Endothelial cell of umbilical vein (primary cell): ENCODE measurements at regions not wholly inside any gene's neighbourhood (a gene's known extent, or its start where the extent isn't known, plus 50 kb on each side); places are given as distances from the start of the nearest gene placed in this dataset.
"Not testable (repeated sequence)": the region's sequence is repeated elsewhere in the genome, so short reads cannot be mapped to it uniquely, and the experiment has no call there.

ENCODE experiments used
- BruUV-seq: library from RNA; stranded (reverse); fragments of 400-500 nt; replicated peaks from 2 replicates; lab custom pipeline; 2021; lab: Mats Ljungman, UMichigan
- CTCF ChIA-PET: fragments of 300-600, 350-600 bp; sonication (Branson Sonifier 250); formaldehyde crosslinking; loops from one replicate; lab custom pipeline; 2021; ENCODE audit warnings: antibody characterized with exemption, inconsistent platforms; lab: Charles Lee
- POLR2A ChIA-PET: fragments of 300-600, 350-600 bp; sonication (Branson Sonifier 250); formaldehyde crosslinking; loops from one replicate; lab custom pipeline; 2021; ENCODE audit warnings: antibody characterized with exemption, inconsistent platforms; lab: Charles Lee
- DNase-seq: peaks from one replicate; pipeline ENCODE4 v3.0.0-alpha.2; 2011; ENCODE audit warnings: low read depth, low spot score
- FAIRE-seq: peaks from 2 replicates; lab custom pipeline; 2011; peaks lifted over from hg19 to GRCh38; lab: Jason Lieb, UNC
- H2AFZ ChIP-seq: 2 replicates; pipeline ENCODE4 v1.6.0; 2012; ENCODE audit warnings: low read depth, low read length, control low read depth, inconsistent platforms
- H3K27ac ChIP-seq: 2 replicates; pipeline ENCODE4 v1.5.1; 2011; ENCODE audit warnings: low read depth, mild to moderate bottlenecking, control low read depth, low read length, moderate library complexity; ENCODE audit not compliant: insufficient read depth
- H3K27me3 ChIP-seq, 2 experiments: 2 replicates each; pipeline versions ENCODE4 v1.6.0 to v1.6.1; 2011; ENCODE audit warnings: low read length in 2 of 2, mixed read lengths in 1 of 2; ENCODE audit not compliant: control insufficient read depth in 2 of 2, insufficient read depth in 2 of 2
- H3K36me3 ChIP-seq, 2 experiments: 2 replicates in 1 of 2; 3 replicates in 1 of 2; pipeline ENCODE4 v1.5.1; 2011; ENCODE audit warnings: low read length in 2 of 2, mild to moderate bottlenecking in 1 of 2, moderate library complexity in 1 of 2; ENCODE audit not compliant: control insufficient read depth in 2 of 2, insufficient read depth in 2 of 2; ENCODE audit errors: extremely low read depth in 1 of 2
- H3K4me1 ChIP-seq: 3 replicates; pipeline ENCODE4 v1.5.1; 2011; ENCODE audit warnings: mild to moderate bottlenecking, low read length; ENCODE audit not compliant: control insufficient read depth, insufficient read depth; ENCODE audit errors: extremely low read depth
- H3K4me2 ChIP-seq: 2 replicates; pipeline ENCODE4 v1.6.1; 2011; ENCODE audit warnings: low read length, control low read depth, mixed read lengths; ENCODE audit not compliant: insufficient read depth
- H3K4me3 ChIP-seq, 3 experiments: fragments of 200-600 bp in 1 of 3; sonication (generic), shearing (Covaris generic) in 1 of 3; replicated peaks in 1 of 3; 2 replicates each; pipeline ENCODE4 v1.5.1; 2011 to 2016; ENCODE audit warnings: control low read depth in 3 of 3, low read length in 3 of 3, mild to moderate bottlenecking in 2 of 3, inconsistent platforms in 1 of 3, low read depth in 1 of 3, moderate library complexity in 1 of 3; ENCODE audit not compliant: insufficient read depth in 1 of 3
- H3K79me2 ChIP-seq: 2 replicates; pipeline ENCODE4 v1.6.0; 2012; ENCODE audit warnings: low read length, inconsistent platforms; ENCODE audit not compliant: control insufficient read depth, insufficient read depth
- H3K9ac ChIP-seq: replicated peaks from 2 replicates; pipeline ENCODE3; 2011; ENCODE audit warnings: low read length, control low read depth; ENCODE audit not compliant: insufficient read depth; ENCODE audit errors: extremely low read depth
- H3K9me1 ChIP-seq: replicated peaks from 3 replicates; pipeline ENCODE4 v1.6.0; 2011; ENCODE audit warnings: mild to moderate bottlenecking, low read length; ENCODE audit not compliant: control insufficient read depth, insufficient read depth; ENCODE audit errors: extremely low read depth
- H3K9me3 ChIP-seq: replicated peaks from 2 replicates; pipeline ENCODE4 v1.5.1; 2012; ENCODE audit warnings: low read length, inconsistent platforms; ENCODE audit not compliant: control insufficient read depth, insufficient read depth
- H4K20me1 ChIP-seq: replicated peaks from 2 replicates; pipeline ENCODE3; 2011; ENCODE audit warnings: mild to moderate bottlenecking, low read length; ENCODE audit not compliant: control insufficient read depth, insufficient read depth; ENCODE audit errors: extremely low read depth
- MYC ChIP-seq: IDR thresholded peaks from one replicate; pipeline ENCODE4 v1.6.1; 2011; ENCODE audit warnings: mild to moderate bottlenecking, low read depth, low read length
- dilution Hi-C: fragments of 300-500 bp; cut with MboI; formaldehyde crosslinking; loops from one replicate; pipeline ENCODE4 v1.15.0; 2019; ENCODE audit warnings: low sequenced_read_pairs; ENCODE audit not compliant: extremely low pct_ligation_motif_present
- intact Hi-C: fragments of 100-400 bp; cut with micrococcal nuclease; formaldehyde crosslinking; loops from one replicate; pipeline ENCODE4 v1.10.0; 2022

DNA sequence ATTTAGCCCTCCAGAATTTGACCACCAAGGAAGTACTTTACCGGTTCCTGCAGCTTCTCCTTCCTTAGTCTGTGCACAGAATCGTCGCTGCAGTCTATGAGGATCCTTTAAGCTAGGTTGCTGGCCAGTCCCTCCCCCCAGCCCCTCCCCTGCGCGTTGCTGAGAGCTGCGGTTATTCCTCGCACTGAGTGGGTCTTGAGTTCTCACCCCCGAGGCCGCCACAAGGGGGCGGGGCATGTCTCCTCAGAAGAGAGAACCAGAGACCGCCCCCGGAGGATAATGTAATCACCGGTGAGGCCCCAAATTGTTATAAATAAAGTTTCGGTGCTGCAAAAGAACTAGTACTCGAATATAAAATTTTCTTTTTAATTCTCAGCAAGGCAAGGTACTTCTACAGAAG lies 1184.9 kb upstream of the CDH2 start:
- Histone ChIP-seq H3K27ac (no peak overlapping the region), H2AFZ (no peak overlapping the region), H3K9me1 (no peaks in the 10 kb centered on the region), H3K27me3 (no peaks in the 10 kb centered on the region), H3K79me2 (no peaks in the 10 kb centered on the region), H3K4me2 (no peak overlapping the region), H3K4me3 (no peak overlapping the region), H3K36me3 (no peaks in the 10 kb centered on the region), H4K20me1 (no peaks in the 10 kb centered on the region), H3K4me1 (no peaks in the 10 kb centered on the region), H3K9ac (no peak overlapping the region), H3K9me3 (no peaks in the 10 kb centered on the region)
- POLR2A ChIA-PET = no interaction called here
- dilution Hi-C loops = no loop called here
- DNase-seq = no peak
- TF ChIP-seq MYC = no peak
- BruUV-seq = no TSS peak
- FAIRE-seq = no peak
- intact Hi-C loops = no loop called here
- CTCF ChIA-PET = no interaction called here

DNA sequence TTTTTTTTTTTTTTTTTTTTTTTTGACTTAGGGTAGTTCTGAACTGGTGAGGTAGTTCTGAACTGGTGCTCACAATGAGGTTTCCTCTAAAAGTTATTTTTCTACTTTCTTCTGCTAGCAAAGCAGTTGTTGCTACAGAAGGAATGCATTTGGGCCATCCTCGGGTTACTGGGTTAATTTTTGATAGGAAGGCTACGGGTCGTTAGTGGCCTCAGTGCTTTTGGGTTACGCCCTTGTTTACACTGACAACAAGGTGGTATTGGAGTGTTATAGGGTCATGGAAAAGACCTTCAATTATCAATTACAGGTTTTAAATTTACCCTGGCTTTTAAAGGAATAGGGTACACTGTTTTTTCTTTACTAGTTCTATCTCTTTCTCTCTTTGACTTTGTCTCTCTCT lies 1183.7 kb upstream of the CDH2 start:
- CTCF ChIA-PET = interaction anchor here (0.6 kb wide), 1 partner anchor 23 kb away, joined by 3 read pairs; no protein-coding TSS in a partner anchor
- FAIRE-seq, POLR2A ChIA-PET, DNase-seq, BruUV-seq, H3K9me3 ChIP-seq, H3K9ac ChIP-seq, H3K27ac ChIP-seq, intact Hi-C loops, dilution Hi-C loops, H3K27me3 ChIP-seq, H3K36me3 ChIP-seq, H3K4me2 ChIP-seq, H3K9me1 ChIP-seq, H4K20me1 ChIP-seq, H3K4me1 ChIP-seq, H3K4me3 ChIP-seq, H2AFZ ChIP-seq, H3K79me2 ChIP-seq: not testable (repeated sequence)

GRCh38 chr18:29359222-29359621 lies 1182.3 kb upstream of the CDH2 start:
- H3K27ac ChIP-seq, H3K9me1 ChIP-seq, H2AFZ ChIP-seq, dilution Hi-C loops, POLR2A ChIA-PET, intact Hi-C loops, H3K79me2 ChIP-seq, H3K4me1 ChIP-seq, H3K9me3 ChIP-seq, BruUV-seq, DNase-seq, H3K4me3 ChIP-seq, FAIRE-seq, H3K36me3 ChIP-seq, H3K27me3 ChIP-seq, H3K4me2 ChIP-seq, H4K20me1 ChIP-seq, CTCF ChIA-PET, H3K9ac ChIP-seq: not testable (repeated sequence)
